GM10266 (cell line): ENCODE measurements at regions not wholly inside any gene's neighbourhood (a gene's known extent, or its start where the extent isn't known, plus 50 kb on each side); places are given as distances from the start of the nearest gene placed in this dataset.

ENCODE experiments used
- DNase-seq: peaks from one replicate; pipeline ENCODE4 v3.0.0; 2012; ENCODE audit errors: extremely low spot score
- TF ChIP-seq, protein P1 (sequence below): IDR thresholded peaks from 2 replicates; pipeline ENCODE4 v1.5.1; 2012; ENCODE audit warnings: mild to moderate bottlenecking, low read depth; ENCODE audit not compliant: control insufficient read depth, insufficient read depth; ENCODE audit errors: missing control alignments

DNA sequence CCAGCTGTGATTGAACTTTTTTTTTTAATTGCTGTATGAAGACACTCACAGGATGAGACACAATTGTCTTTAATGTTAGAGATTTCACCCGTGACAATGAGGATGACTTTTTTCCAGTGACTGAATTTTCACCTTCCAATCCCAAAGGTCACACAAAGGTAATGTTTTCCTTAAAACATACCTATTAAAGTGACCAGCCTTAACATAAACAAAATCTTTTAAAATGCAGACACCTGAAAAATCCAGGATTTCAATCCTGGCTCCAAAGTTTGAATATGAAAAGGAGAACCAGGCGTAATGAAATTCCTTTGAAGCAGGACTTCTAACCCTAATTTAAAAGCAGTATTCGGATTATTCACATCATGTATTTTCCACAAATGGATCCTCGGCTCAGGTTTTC lies 647.7 kb downstream of the GATA3 start:
- TF ChIP-seq, protein P1, sequence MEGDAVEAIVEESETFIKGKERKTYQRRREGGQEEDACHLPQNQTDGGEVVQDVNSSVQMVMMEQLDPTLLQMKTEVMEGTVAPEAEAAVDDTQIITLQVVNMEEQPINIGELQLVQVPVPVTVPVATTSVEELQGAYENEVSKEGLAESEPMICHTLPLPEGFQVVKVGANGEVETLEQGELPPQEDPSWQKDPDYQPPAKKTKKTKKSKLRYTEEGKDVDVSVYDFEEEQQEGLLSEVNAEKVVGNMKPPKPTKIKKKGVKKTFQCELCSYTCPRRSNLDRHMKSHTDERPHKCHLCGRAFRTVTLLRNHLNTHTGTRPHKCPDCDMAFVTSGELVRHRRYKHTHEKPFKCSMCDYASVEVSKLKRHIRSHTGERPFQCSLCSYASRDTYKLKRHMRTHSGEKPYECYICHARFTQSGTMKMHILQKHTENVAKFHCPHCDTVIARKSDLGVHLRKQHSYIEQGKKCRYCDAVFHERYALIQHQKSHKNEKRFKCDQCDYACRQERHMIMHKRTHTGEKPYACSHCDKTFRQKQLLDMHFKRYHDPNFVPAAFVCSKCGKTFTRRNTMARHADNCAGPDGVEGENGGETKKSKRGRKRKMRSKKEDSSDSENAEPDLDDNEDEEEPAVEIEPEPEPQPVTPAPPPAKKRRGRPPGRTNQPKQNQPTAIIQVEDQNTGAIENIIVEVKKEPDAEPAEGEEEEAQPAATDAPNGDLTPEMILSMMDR, result no peak
- DNase-seq, result no peak

GRCh38 chr10:8705415-8705814 lies 650.9 kb downstream of the GATA3 start:
- TF ChIP-seq, protein P1, result no peak
- DNase-seq, result no peak

GRCh38 chr10:8712656-8713055 lies 658.2 kb downstream of the GATA3 start:
- DNase-seq, result no peak
- TF ChIP-seq, protein P1, result no peak

DNA sequence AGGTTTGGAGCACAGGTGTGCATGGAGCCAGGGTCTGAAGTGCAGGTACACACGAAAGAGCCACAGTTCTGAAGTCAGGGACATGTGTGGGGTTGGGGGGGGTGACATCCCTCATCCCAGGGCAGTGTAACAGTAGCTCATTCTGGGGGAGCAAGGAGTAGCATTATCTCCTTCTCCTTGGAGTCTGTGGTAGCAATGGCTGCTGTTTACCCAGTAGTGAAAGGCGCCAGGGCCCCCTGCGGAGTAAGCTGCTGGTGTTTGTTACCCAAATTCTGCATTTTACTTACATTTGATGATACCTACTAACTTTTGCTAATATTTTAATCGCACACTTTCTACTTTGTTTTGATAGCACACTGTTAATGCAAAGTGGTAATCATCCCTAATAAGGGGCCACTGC lies 665.5 kb downstream of the GATA3 start:
- DNase-seq, result no peak
- TF ChIP-seq, protein P1, result no peak

DNA sequence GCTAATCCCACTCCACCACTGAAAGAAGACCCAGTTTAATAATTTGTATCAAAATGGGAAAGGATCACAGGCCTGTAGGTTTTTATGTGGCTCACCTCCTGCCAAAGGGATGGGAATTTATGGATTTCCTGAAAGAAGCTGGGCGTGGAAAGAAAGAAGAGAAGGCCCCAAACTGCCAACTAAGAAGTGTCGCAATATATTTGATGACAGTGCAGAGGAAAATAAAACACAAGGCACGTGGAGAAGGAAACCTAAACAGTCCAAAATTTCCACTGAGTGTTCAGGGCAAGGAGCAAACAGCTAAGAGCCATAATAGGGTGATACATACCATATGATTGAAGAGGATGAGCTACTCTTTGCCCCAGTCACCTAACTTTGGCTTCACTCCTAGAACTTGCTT lies 667.2 kb downstream of the GATA3 start:
- TF ChIP-seq, protein P1, result no peak
- DNase-seq, result no peak

GRCh38 chr10:8722835-8723234 lies 668.3 kb downstream of the GATA3 start:
- no peak for DNase-seq
- TF ChIP-seq, protein P1, result no peak

GRCh38 chr10:8725343-8725742 lies 670.9 kb downstream of the GATA3 start:
- DNase-seq, result no peak
- TF ChIP-seq, protein P1, result no peak
